CD4-positive, alpha-beta T cell treated with Interleukin-4 for 1 hour (primary cell): ENCODE measurements at regions not wholly inside any gene's neighbourhood (a gene's known extent, or its start where the extent isn't known, plus 50 kb on each side); places are given as distances from the start of the nearest gene placed in this dataset.

Source experiments
- DNase-seq, 2 donors: peaks; one replicate each; pipeline ENCODE4 v3.0.0-alpha.2; 2020 to 2022

DNA sequence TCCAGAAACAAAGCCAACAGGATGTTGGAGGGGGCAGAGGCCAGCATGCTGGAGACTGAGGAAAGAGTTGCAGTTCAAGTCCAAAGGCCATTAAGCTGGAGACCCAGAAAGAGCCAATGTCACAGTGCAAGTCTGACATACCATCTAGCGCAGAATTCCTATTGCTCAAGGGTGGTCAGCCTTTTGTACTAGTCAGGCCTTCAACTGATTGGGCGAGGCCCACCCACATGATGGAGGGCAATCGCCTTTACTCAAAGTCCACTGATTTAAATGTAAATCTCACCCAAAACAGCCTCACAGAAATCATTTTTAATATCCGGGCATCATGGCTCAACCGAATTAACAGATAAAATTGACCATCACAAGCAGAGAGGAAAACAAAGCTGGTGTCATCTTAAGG is 113.9 kb downstream of the RCN1 start:
- no peak for DNase-seq

DNA sequence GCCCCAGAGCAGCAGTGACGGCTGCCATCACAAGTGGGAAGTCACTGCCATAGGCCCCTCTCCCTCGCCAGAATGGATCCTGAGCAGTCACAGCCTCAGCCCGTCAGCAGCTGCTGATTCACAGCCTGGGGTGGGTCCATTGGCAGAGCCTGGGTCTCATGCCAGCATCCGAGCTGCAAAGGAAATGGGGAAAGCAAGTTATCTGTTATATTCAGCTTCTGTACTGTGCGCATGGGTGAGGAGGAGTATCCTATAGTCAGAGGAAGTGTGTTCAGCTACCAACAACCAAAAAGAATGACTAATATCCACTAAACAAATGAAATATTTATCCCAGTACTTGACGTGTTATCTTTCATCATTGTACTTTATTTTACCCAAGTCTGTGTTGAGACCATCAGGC is 119.7 kb downstream of the RCN1 start:
- DNase-seq = no peak

DNA sequence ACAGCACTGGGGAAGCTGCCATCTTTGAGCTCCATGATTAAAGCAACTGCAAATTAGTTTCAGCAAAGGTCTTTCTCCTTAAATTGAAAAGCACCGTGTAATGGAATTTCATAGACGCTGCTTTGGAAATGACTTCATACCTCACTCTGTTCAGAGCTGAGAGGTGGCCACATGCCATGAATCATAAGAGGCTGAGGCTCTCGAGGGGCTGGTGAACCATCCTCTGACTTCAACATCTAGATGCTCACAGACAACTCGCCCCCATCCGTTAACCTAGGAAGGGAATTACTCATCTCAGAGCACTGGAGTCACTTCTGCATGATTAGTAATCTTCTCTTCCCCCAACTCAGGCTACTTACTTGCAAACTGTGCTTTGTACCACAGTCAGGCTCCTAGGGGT is 122.3 kb downstream of the RCN1 start:
- DNase-seq = no peak

- DNase-seq = no peak
Measured at GRCh38 chr11:32215157-32215556, 124.3 kb downstream of the RCN1 start.

GRCh38 chr11:32216749-32217148 is 125.9 kb downstream of the RCN1 start:
- no peak for DNase-seq

DNA sequence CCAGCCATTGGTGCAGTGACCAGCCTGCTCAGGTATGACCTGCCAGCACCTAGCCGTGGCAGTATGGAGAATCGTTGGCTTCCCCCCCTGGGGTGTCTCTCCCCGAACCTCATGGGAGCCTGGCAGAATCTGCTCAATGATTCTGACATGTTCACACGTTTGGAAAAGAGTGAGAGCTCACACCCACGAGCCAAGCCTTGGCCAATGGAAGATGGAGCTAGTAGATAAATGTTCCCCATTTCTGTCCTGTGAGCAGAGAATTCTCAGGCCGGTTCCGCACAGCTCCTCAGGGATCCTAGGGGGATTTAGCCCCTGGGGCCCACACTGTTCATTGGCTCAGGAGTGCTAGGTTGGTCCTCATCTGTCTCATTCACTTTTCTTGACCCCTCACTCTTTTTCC is 128.4 kb downstream of the RCN1 start:
- DNase-seq = no peak

- DNase-seq = no peak
Measured at GRCh38 chr11:32221476-32222032, 130.7 kb downstream of the RCN1 start.

- DNase-seq = no peak
Measured at GRCh38 chr11:32224580-32224979, 133.7 kb downstream of the RCN1 start.

DNA sequence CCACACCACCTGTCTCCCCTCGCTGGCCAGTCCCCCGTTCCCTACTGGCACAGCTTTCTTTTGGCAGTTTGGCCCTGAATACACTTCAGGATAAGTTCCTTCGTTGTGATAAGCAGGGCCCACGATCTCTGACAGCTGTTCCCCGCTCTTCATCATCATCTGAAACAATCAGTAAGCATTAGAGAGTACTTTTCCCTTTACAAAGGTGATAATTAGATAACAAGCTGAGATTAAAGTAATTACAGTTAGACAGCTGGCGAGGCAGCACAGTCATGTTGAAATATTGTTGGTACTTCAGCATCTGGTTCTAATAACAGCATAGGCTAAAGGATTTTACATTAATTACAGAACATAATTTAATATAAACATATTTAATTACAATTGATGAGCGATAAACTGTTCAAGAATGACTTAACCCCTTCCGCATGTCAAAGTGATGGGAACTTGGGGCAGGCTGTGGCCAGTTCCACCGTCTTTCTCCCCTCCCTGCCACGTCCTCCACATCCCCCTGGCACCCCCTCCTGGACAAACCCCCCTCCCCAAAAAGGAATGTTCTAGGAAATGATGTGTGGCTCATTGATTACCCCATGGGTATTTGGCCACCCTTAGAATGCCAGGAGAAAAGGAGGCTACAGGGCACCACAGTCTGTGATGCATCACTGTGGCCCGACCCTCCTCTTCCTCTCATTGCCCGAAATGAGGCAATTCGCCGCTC is 134.9 kb downstream of the RCN1 start:
- DNase-seq = no peak

DNA sequence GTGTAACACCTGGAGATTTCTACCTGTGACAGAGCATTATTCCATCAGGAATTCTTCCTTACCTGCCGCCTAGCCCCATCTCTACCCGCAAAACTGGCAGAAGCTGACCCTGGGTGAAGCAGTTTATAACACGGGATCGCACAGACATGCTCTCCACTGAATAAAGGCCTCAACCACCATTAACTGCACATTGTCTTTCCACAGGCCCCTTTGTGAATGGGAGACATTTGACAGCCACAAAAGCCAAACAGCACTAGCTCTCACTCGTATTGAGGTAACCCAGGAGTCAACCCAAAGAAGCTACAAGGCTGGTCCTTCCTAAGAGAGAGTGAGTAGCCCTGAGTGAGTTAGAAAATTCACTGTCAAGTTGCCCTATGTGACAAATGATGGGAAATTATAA is 135.6 kb downstream of the RCN1 start:
- DNase-seq = no peak

GRCh38 chr11:32229576-32230240 is 138.8 kb downstream of the RCN1 start:
- DNase-seq = no peak

DNA sequence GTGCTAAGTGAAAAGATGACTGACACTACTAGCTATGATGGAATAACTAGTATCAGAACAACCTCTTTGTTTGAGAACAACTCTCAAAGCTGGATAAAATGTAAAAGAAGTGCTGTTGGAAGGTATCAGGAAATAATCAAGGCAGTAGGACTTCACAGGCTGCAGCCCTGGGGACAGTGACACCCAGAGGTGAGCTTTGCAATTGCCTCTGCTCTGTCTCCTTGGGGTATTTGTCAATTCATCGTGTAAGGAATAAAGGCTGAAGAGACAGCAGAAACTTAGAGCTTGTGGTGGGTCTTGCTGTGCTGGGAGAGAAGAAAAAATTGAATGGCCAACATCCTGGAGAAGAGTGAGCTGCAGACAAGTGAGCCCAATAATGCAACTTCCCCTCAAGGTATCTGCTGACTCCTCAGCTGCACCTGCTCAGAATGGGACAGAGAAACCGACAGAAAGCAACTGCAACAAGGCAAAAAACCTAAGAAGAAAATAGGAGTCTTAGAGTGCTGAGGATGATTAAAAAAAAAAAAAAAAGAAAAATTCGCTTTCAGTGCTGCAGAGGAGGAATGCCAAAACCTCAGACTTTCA is 141.1 kb downstream of the RCN1 start:
- DNase-seq = no peak

GRCh38 chr11:32232516-32232915 is 141.6 kb downstream of the RCN1 start:
- DNase-seq = no peak

DNA sequence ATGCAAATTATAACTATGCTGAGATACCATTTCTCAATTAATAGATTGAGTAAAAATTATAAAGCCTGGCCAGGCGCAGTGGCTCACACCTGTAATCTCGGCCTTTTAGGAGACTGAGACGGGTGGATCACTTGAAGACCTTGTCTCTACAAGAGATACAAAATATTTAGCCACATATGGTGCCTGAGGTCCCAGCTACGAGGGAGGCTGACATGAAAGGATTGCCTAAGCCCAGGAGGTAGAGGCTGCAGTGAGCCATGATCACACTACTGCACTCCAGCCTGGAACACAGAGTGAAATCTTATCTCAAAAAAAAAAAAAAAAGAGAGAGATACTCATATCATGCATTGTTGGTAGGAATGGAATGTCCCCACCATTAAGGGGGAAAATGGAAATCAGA is 142.4 kb downstream of the RCN1 start:
- no peak for DNase-seq

DNA sequence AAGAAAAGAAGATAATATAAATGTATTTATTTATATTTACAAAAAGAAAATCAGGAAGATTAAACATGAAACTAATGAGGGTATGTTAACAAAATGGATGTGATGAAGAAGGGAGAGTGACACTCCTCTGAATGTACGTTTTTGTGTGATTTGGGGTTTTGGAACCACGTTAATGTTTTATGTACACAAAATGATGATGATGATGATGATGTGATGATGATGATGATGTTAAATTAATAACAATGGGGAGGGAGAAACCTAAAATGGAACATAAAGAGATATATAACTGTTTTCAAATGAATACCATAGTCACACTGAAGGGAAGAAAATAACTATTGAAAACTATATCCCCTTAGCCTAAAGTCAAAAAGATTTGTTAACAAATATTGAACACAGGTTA is 143.1 kb downstream of the RCN1 start:
- no peak for DNase-seq

DNA sequence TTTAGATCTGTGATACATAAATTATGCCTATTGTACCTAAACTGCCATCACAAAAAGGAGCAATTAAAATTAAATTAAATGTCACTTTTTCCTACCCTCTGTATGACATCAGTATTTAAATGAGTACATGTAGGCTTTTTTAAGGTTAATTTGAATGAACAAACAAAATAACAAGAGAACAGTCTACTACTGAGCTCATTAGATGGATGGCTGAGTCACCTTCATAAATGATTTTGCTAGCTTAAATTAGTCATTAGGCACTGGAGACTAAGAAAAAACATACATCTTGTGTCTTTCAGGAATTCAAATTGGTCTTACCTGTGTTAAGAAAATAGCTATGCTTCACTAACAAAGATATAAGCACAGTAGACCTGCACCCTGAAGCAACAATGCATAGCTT is 153.6 kb downstream of the RCN1 start:
- DNase-seq = no peak

- DNase-seq = no peak
Measured at GRCh38 chr11:32253706-32254105, 162.8 kb downstream of the RCN1 start.

GRCh38 chr11:32255841-32256240 is 165.0 kb downstream of the RCN1 start:
- no peak for DNase-seq

GRCh38 chr11:32256466-32256865 is 165.6 kb downstream of the RCN1 start:
- no peak for DNase-seq

DNA sequence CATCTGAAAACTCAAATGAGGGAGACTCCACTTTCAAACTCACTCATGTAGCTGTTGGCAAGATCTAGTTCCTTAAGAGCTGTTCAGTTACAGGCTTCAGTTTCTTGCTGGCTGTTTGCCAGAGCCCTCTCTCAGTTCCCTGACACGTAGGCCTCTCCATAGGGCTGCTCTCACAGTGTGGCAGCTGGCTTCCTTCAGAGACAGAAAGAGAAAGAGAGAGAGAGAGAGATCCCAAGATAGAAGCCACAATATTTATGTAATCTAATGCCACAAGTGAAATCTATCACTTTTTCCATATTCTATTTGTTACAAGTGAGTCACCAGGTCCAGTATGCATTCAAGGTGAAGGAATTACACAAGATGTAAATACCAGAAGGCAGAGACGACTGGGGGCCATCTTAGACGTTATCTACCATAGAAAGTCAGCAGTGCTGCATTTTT is 168.8 kb downstream of the RCN1 start:
- no peak for DNase-seq

DNA sequence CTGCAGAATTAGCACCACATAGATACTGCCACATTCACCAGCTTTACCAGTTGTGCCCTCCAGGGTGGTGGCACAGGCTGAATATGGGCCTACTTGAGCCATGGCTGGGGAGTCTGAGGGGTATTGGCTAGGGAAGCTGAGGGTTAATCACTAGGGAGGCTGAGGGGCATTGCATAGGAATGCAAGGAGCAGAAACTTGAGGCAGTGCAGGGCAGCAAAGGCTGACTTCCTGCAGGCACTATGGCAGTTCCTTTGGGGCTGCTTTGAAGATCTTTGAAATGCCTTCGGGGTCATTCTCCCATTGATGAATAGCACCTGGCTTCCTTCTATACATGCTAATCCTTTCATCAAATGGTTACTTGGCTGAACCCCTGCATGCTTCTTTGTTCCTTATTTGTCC is 171.5 kb downstream of the RCN1 start:
- no peak for DNase-seq

- DNase-seq = no peak
Measured at GRCh38 chr11:32265911-32266310, 169.4 kb downstream of the WT1 start.

GRCh38 chr11:32266601-32267000 is 168.7 kb downstream of the WT1 start:
- no peak for DNase-seq

DNA sequence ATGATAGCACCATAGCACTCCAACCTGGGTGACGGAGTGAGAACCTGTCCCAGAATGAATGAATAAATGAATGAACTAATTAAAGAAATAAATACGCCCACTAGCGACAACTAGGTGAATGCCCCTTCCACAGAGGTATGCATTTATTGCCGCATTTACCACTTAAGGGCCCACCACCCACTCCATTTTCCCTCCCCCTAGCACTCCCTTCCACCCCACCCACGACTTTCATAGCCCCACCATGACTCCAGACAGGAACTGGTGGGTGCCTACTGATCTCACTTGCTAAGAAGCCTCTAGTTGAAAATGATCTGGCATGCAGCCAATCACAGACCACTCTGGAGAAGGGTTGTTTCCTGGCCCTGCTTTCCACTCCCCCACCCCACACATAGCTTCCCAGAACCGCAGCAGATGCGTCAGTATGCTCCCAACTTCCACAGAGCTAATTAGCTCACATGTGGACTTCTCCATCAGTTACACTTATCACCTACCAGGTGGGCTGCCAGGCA is 167.6 kb downstream of the WT1 start:
- no peak for DNase-seq
